Naive B cell (primary cell): ENCODE measurements at regions not wholly inside any gene's neighbourhood (a gene's known extent, or its start where the extent isn't known, plus 50 kb on each side); places are given as distances from the start of the nearest gene placed in this dataset.
"Not testable (repeated sequence)": the region's sequence is repeated elsewhere in the genome, so short reads cannot be mapped to it uniquely, and the experiment has no call there.

Experiments
- ATAC-seq, 2 donors: fragments of 150-1000 bp; cut with Tn5 transposase; 2 replicates each; pipeline ENCODE4 v1.10.0; 2021; ENCODE audit warnings: low read depth in 2 of 2, mild to moderate bottlenecking in 2 of 2, moderate library complexity in 2 of 2
- DNase-seq: peaks from one replicate; pipeline ENCODE4 v3.0.0; 2022
- H3K27ac Mint-ChIP-seq, 6 donors: one replicate each; pipeline ENCODE4 v1.8.0; 2020 to 2022; ENCODE audit warnings: mild to moderate bottlenecking in 6 of 6, mixed read lengths in 6 of 6, moderate library complexity in 5 of 6, inconsistent platforms in 2 of 6
- H3K27me3 Mint-ChIP-seq, 3 donors: one replicate each; pipeline ENCODE4 v1.8.0; 2021 to 2022; ENCODE audit warnings: mixed read lengths in 3 of 3, mild to moderate bottlenecking in 1 of 3
- H3K36me3 Mint-ChIP-seq, 2 donors: one replicate each; pipeline ENCODE4 v1.8.0; 2020 to 2022; ENCODE audit warnings: mixed read lengths in 2 of 2, inconsistent platforms in 1 of 2, mild to moderate bottlenecking in 1 of 2
- H3K4me1 Mint-ChIP-seq, 3 donors: one replicate each; pipeline ENCODE4 v1.8.0; 2020 to 2022; ENCODE audit warnings: mixed read lengths in 3 of 3, inconsistent platforms in 1 of 3, mild to moderate bottlenecking in 1 of 3, moderate library complexity in 1 of 3
- H3K4me3 Mint-ChIP-seq, 8 donors: one replicate each; pipeline ENCODE4 v1.8.0; 2020 to 2022; ENCODE audit warnings: mild to moderate bottlenecking in 8 of 8, mixed read lengths in 8 of 8, moderate library complexity in 8 of 8, inconsistent platforms in 2 of 8
- H3K9me3 Mint-ChIP-seq, 7 donors: one replicate each; pipeline ENCODE4 v1.8.0; 2020 to 2022; ENCODE audit warnings: mixed read lengths in 7 of 7, mild to moderate bottlenecking in 5 of 7, inconsistent platforms in 2 of 7, moderate library complexity in 1 of 7

DNA sequence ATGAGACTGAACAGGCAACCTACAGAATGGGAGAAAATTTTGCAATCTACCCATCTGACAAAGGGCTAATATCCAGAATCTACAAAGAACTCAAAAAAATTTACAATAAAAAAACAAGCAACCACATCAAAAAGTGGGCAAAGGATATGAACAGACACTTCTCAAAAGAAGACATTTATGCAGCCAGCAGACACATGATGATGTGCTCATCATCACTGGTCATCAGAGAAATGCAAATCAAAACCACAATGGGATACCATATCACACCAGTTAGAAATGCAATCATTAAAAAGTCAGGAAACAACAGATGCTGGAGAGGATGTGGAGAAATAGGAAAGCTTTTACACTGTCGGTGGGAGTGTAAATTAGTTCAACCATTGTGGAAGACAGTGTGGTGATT lies 51.7 kb upstream of the PAXBP1 start:
- not testable (repeated sequence) for H3K27ac Mint-ChIP-seq, H3K4me1 Mint-ChIP-seq, H3K4me3 Mint-ChIP-seq, DNase-seq, ATAC-seq, H3K36me3 Mint-ChIP-seq, H3K9me3 Mint-ChIP-seq
- peaks cover 8 to 24% (median 11%) of the 10 kb centered on the region in 3 donors for H3K27me3 Mint-ChIP-seq

DNA sequence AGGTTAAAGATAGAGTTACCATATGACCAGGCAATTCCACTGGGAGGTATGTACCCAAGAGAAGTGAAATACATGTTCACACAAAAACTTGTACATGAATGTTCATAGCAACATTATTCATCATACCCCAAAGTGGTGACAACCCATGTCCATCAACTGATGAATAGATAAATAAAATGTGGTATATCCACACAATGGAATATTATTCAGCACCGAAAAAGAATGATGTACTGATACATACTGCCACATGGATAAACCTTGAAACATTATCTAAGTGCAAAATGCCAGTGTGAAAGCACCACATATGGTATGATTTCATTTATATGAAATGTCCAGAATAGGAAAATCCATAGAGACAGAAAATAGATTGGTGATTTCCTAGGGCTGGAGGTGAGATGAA lies 53.4 kb upstream of the PAXBP1 start:
- Mint-ChIP-seq H3K27me3 (peaks cover 8 to 24% (median 11%) of the 10 kb centered on the region in 3 donors), H3K27ac (no peak overlapping the region), H3K4me1 (no peaks in the 10 kb centered on the region), H3K4me3 (no peak overlapping the region), H3K9me3 (peaks cover 0 to 4% (median 0%) of the 10 kb centered on the region in 7 donors), H3K36me3 (no peaks in the 10 kb centered on the region)
- ATAC-seq, result no peak
- no peak for DNase-seq

DNA sequence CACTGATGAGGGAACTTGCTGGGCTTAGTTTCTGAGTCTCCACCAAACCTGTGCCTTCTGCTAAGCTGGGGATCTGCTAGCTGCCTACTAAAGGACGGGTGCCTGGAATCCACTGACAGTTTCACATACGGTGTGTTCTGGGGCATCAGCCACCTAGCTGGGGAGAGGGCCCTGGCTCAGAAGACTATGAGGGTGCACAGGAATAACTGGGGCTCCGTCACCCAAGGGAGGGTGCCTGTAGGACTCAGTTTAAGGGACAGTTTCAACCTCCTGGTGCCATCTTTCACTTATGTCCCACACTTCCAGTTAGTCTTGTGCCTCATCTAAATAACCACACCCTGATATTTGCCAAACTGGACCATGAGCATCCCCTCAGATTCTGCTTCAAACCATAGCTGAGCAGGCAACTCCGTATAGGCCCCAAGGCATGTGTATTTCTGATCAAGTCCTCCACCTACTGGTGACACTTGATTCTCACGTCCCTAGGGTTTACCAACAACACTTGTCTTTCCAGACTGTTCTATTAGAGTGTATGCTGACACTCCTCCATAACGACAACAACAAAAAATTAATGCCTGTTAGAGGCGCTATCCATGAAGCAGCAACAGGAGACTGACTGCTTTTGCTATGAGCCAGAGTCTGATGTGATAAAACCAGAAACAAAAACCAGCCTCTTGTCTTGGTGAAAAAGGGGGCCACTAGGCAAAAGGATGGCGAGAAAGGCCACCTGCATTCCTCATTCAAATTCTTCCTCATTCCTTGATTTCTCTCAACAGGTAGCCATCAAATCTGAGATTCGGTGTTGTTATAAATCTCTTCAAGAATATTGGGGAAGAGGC lies 55.0 kb upstream of the PAXBP1 start:
- Mint-ChIP-seq H3K27me3 (peaks cover 8 to 24% (median 15%) of the 10 kb centered on the region in 3 donors), H3K36me3 (no peaks in the 10 kb centered on the region), H3K27ac (peak overlapping the region in 1 of 6 donors; percentile 30), H3K4me1 (no peaks in the 10 kb centered on the region), H3K4me3 (no peak overlapping the region), H3K9me3 (peaks cover 0 to 4% (median 0%) of the 10 kb centered on the region in 7 donors)
- DNase-seq (peak; percentile 22), ATAC-seq (peak; percentile 76 to 82)

DNA sequence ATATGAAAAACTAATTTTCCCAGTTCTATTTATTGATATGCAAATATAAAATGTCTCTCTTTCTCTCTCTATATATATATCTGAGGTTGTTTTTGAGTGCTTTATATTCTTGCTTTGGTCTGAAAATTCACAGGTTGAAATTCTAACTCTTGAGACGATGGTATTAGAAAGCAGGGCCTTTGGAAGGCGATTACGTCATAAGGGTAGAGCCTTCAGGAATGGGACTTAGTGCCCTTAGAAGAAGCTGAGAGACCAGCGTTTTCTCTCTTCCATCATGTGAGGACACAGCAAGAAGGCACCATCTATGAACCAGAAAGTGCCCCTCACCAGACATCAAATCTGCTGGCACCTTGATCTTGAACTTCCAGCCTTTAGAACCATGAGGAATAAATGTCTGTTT lies 57.4 kb upstream of the PAXBP1 start:
- Mint-ChIP-seq H3K4me1 (no peaks in the 10 kb centered on the region), H3K4me3 (no peak overlapping the region), H3K36me3 (no peaks in the 10 kb centered on the region), H3K9me3 (peaks cover 0 to 3% (median 0%) of the 10 kb centered on the region in 7 donors), H3K27ac (no peak overlapping the region), H3K27me3 (peaks cover 8 to 21% (median 21%) of the 10 kb centered on the region in 3 donors)
- DNase-seq (no peak), ATAC-seq (no peak)

DNA sequence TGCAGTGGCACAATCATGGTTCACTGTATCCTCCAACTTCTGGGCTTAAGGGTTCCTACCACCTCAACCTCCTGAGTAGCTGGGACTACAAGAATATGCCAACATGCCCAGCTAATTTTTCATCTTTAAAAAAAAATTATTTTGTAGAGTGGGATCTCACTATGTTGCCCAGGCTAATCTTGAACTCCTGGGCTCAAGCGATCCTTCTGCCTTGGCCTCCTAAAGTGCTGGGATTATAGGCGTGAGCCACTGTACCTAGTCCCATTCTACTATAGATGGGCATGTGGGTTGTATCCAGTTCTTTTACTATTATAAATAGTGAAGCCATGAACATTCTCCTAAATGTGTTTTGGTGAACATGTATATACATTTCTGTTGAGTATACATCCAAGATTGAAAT lies 57.9 kb upstream of the PAXBP1 start:
- H3K9me3 Mint-ChIP-seq, result peaks cover 0 to 3% (median 0%) of the 10 kb centered on the region in 7 donors
- H3K36me3 Mint-ChIP-seq, result no peaks in the 10 kb centered on the region
- no peak overlapping the region for H3K27ac Mint-ChIP-seq
- no peaks in the 10 kb centered on the region for H3K4me1 Mint-ChIP-seq
- H3K4me3 Mint-ChIP-seq, result no peak overlapping the region
- peaks cover 8 to 21% (median 19%) of the 10 kb centered on the region in 3 donors for H3K27me3 Mint-ChIP-seq
- DNase-seq (no peak), ATAC-seq (no peak)

DNA sequence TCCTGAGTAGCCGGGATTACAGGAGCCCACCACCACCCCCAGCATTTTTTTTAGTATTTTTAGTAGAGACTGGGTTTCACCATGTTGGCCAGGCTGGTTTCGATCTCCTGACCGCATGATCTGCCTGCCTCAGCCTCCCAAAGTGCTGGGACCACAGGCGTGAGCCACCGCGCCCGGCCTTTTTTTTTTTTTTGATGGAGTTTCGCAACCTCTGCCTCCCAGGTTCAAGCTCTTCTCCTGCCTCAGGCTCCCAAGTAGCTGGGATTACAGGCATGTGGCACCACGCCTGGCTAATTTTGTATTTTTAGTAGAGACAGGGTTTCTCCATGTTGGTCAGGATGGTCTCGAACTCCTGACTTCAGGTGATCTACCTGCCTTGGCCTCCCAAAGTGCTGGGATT lies 60.2 kb upstream of the PAXBP1 start:
- Mint-ChIP-seq H3K27ac (peak overlapping the region in 1 of 6 donors; percentile 63), H3K9me3 (peaks cover 0 to 16% (median 8%) of the 10 kb centered on the region in 7 donors), H3K27me3 (peaks cover 10 to 24% (median 19%) of the 10 kb centered on the region in 3 donors)
- not testable (repeated sequence) for H3K36me3 Mint-ChIP-seq, DNase-seq, ATAC-seq, H3K4me3 Mint-ChIP-seq, H3K4me1 Mint-ChIP-seq

DNA sequence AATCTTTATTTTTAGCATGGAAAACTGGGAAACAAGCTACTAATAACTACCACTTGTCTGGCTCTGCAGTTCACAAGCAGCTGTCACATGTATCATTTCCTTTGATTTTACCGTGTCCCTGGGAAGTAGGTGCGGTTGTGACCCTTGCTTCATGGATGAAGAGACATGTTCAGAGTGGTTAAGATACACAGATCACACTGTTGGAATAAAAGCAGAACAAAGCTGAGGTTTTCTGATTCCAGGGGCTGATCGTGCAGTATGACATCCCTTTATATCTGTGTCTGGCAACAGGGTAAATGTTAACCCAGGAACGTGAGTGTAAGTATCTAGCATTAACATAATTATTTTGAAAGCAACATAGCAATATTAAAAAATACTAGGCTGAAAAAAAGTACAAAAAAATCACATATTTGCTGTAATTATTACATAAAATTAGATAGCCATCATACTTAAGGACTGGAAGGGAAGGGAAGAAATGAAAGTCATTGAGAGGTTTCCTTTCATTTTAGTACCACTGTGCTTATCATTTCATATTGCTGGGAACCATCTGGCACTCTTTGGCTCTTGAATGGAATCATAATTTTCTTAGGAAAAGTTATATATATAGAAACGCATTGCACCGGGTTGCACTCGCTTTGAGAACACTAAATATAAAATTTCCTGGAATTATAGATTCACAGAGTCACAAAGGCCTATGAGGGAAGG lies 62.8 kb upstream of the PAXBP1 start:
- no peak for DNase-seq
- H3K4me3 Mint-ChIP-seq, result no peak overlapping the region
- no peak for ATAC-seq
- peaks cover 0 to 5% of the 10 kb centered on the region in 2 donors for H3K36me3 Mint-ChIP-seq
- H3K9me3 Mint-ChIP-seq, result peaks cover 0 to 24% (median 11%) of the 10 kb centered on the region in 7 donors
- H3K27me3 Mint-ChIP-seq, result peaks cover 18 to 33% (median 33%) of the 10 kb centered on the region in 3 donors
- no peaks in the 10 kb centered on the region for H3K4me1 Mint-ChIP-seq
- no peak overlapping the region for H3K27ac Mint-ChIP-seq

DNA sequence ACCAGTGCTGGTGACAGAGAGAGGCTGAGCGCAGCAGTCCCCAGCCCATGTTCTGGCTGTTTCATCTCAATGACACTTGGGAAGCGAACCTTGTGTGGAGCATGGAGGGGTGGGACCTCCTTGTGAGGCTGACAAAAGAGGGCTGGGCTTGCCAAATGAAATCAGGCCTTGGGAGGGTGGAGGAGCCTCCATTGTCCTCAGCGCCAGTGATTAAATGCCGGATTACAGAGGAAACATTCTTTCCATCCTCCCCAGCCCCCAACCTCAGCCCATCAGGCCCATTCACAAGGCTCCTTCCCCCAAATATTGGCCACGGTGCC lies 63.3 kb upstream of the PAXBP1 start:
- Mint-ChIP-seq H3K4me1 (no peaks in the 10 kb centered on the region), H3K9me3 (peaks cover 0 to 24% (median 11%) of the 10 kb centered on the region in 7 donors), H3K4me3 (no peak overlapping the region), H3K27ac (peak overlapping the region in 1 of 6 donors; percentile 47), H3K36me3 (peaks cover 0 to 5% of the 10 kb centered on the region in 2 donors), H3K27me3 (peaks cover 23 to 38% (median 38%) of the 10 kb centered on the region in 3 donors)
- DNase-seq (no peak), ATAC-seq (no peak)

DNA sequence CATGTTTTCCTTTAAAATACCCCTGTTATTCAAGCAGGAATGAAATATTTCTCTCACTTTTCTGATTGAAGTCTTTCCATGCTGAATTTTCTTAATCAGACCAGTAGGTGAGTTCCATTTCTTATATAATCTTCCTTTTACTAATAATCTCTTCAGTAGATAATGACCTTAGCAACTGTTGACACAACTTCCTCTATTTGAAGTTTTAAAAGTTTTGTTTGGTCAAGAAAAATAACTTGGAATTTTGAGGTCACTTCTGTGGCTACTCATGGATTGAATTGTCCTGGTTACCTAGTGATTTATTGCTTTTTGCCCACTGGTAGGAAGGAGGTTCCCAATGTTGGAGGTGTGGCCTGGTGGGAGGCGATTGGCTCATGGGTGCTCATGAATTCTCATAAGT lies 70.6 kb upstream of the PAXBP1 start:
- no peak overlapping the region for H3K27ac Mint-ChIP-seq
- peaks cover 0 to 5% (median 3%) of the 10 kb centered on the region in 7 donors for H3K9me3 Mint-ChIP-seq
- no peaks in the 10 kb centered on the region for H3K4me1 Mint-ChIP-seq
- peaks cover 0 to 3% of the 10 kb centered on the region in 2 donors for H3K36me3 Mint-ChIP-seq
- H3K4me3 Mint-ChIP-seq, result no peak overlapping the region
- peaks cover 23 to 36% (median 30%) of the 10 kb centered on the region in 3 donors for H3K27me3 Mint-ChIP-seq
- no peak for ATAC-seq
- DNase-seq, result no peak

DNA sequence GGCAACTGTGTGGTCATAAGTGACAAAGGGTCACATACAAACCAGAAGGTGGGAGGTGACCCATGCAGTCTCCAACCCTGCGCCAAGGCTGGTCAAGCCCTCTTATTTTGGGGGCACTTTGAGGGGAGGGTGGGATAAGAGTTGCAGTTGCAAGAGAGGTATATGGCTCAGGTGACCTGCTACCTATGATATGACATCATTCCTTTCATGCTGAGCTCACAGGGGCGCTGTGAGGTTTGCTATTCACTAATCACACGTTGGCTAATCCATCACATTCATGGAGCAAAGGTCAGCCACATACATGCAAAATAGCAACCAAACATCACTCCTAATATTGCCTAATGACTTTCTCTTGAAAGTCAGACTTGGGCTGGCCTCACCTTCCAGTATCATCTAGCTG lies 72.0 kb upstream of the PAXBP1 start:
- no peak for ATAC-seq
- Mint-ChIP-seq H3K27ac (no peak overlapping the region), H3K9me3 (no peaks in the 10 kb centered on the region), H3K27me3 (peaks cover 30 to 37% (median 34%) of the 10 kb centered on the region in 3 donors), H3K4me1 (no peaks in the 10 kb centered on the region), H3K36me3 (no peaks in the 10 kb centered on the region), H3K4me3 (no peak overlapping the region)
- DNase-seq, result no peak

DNA sequence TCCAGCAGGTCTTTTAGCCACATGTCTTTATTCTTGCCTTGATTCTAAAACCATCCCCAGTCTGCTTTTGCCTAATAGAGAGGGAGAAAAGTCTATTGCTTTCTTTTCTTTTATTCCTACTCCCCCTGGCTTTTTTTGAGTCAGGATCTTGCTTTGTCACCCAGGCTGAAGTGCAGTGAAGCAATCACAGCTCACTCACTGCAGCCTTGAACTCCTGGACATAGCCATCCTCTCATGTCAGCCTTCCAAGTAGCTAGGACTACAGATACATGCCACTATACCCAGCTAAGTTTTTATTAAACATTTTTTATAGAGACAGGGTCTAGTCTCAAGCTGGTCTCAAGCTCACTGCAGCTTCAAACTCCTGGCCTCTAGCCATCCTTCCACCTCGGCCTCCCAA lies 72.5 kb upstream of the PAXBP1 start:
- Mint-ChIP-seq H3K4me1 (no peaks in the 10 kb centered on the region), H3K27me3 (peaks cover 28 to 40% (median 34%) of the 10 kb centered on the region in 3 donors), H3K27ac (no peak overlapping the region)

DNA sequence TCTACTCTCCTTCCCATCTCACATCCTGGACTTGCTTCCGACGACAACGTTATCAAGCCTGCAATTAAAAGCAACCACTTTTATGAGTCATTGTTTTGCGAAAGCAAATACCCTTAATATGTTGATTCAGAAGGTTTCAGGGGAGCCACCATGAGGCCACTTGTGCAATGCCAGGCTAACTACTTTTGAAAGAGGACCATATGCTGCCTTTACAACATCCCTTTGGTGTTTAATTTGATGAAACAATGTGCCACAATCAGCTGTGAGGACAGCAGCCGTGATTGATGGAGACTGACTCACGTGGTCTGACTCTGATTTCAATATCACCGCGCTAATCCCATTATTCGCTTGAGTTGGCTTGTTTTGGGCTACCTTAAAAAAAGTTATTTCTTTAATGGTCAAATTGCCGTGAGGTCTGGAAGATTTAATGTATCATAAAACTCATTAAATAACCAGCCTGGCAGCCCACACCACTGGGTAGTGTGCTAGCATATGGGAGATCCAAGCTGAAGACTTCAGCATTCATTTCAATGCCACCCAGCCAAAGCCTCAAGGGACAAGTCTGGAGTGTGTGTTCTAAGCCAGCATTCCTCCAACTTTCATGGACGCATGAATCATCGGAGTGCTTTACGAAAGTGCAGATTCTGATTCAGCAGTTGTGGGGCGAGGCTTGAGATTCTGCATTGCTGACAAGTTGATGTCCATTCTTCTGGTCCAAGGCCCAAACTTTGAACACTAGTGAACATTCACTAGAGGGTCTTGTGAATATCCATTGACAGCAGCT lies 73.3 kb upstream of the PAXBP1 start:
- DNase-seq, result no peak
- no peak overlapping the region for H3K27ac Mint-ChIP-seq
- no peak for ATAC-seq
- no peaks in the 10 kb centered on the region for H3K4me1 Mint-ChIP-seq
- H3K27me3 Mint-ChIP-seq, result peaks cover 27 to 40% (median 34%) of the 10 kb centered on the region in 3 donors
- no peaks in the 10 kb centered on the region for H3K9me3 Mint-ChIP-seq
- H3K4me3 Mint-ChIP-seq, result no peak overlapping the region
- H3K36me3 Mint-ChIP-seq, result no peaks in the 10 kb centered on the region

More for the DNA sequence above, 72.5 kb upstream of the PAXBP1 start:
- DNase-seq, result no peak
- no peak overlapping the region for H3K4me3 Mint-ChIP-seq
- no peak for ATAC-seq
- no peaks in the 10 kb centered on the region for H3K9me3 Mint-ChIP-seq
- no peaks in the 10 kb centered on the region for H3K36me3 Mint-ChIP-seq

DNA sequence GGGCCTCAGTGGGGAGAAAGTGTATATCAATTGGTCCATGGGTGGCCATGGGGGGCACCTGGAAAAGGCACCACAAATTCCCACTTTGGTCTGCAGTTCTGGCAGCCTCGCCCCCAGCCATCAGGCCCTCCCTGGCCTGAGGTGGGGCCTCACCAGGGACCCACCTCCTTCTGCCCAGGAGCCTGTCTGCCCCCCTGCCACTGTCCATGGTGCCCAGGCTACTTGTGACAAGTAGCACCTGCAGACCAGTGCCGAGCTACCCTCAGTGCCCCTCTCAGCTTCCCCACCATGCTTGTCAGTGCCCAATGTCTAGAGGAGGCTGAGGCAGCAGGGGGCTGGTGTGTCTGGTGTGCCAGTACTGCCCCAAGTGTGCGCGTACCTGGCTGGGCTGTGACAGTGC lies 87.1 kb upstream of the PAXBP1 start:
- H3K27me3 Mint-ChIP-seq, result peaks cover 22 to 46% (median 35%) of the 10 kb centered on the region in 3 donors

More for the DNA sequence above, 87.1 kb upstream of the PAXBP1 start:
- peaks cover 0 to 7% of the 10 kb centered on the region in 2 donors for H3K36me3 Mint-ChIP-seq
- no peak for ATAC-seq
- H3K27ac Mint-ChIP-seq, result no peak overlapping the region
- DNase-seq, result no peak
- H3K4me3 Mint-ChIP-seq, result no peak overlapping the region
- H3K4me1 Mint-ChIP-seq, result no peaks in the 10 kb centered on the region
- H3K9me3 Mint-ChIP-seq, result peaks cover 5 to 40% (median 22%) of the 10 kb centered on the region in 7 donors
